OCI-LY3 (cell line): ENCODE measurements at regions not wholly inside any gene's neighbourhood (a gene's known extent, or its start where the extent isn't known, plus 50 kb on each side); places are given as distances from the start of the nearest gene placed in this dataset.

Source experiments
- EZH2phosphoT487 ChIP-seq: fragments of 200-600 bp; shearing (Covaris generic); IDR thresholded peaks from 2 replicates; pipeline ENCODE4 v1.6.1; 2018; ENCODE audit warnings: antibody characterized with exemption, mixed run types, low read depth
- TF ChIP-seq, protein P1 (sequence below): fragments of 200-600, 300-600 bp; sonication (generic); IDR thresholded peaks from 2 replicates; pipeline ENCODE4 v1.5.1; 2014; ENCODE audit warnings: antibody characterized with exemption, low read length, low read depth

DNA sequence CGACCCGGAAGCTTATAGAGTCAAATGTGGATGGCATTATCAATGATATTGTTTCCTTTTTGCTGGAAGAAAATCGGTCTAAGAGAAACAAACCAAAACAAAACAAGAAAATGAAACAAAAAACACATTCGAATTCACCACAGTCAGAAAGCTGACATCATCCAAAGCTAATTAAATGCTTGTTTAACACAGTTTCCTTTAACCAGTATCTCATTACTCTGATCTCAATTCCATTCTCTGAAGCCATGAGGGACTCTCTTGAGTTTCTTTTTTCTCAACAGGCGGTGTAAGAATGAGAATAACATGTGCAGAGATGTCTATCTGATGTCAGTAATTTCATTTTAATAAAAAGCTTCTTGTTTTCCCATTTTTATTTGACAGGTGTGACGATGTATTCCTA lies 1448.3 kb upstream of the DDX18 start:
- TF ChIP-seq, protein P1, sequence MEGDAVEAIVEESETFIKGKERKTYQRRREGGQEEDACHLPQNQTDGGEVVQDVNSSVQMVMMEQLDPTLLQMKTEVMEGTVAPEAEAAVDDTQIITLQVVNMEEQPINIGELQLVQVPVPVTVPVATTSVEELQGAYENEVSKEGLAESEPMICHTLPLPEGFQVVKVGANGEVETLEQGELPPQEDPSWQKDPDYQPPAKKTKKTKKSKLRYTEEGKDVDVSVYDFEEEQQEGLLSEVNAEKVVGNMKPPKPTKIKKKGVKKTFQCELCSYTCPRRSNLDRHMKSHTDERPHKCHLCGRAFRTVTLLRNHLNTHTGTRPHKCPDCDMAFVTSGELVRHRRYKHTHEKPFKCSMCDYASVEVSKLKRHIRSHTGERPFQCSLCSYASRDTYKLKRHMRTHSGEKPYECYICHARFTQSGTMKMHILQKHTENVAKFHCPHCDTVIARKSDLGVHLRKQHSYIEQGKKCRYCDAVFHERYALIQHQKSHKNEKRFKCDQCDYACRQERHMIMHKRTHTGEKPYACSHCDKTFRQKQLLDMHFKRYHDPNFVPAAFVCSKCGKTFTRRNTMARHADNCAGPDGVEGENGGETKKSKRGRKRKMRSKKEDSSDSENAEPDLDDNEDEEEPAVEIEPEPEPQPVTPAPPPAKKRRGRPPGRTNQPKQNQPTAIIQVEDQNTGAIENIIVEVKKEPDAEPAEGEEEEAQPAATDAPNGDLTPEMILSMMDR = no peak
- TF ChIP-seq EZH2phosphoT487 = no peak
